ENCODE measurements at regions not wholly inside any gene's neighbourhood (a gene's known extent, or its start where the extent isn't known, plus 50 kb on each side); places are given as distances from the start of the nearest gene placed in this dataset.

DNA sequence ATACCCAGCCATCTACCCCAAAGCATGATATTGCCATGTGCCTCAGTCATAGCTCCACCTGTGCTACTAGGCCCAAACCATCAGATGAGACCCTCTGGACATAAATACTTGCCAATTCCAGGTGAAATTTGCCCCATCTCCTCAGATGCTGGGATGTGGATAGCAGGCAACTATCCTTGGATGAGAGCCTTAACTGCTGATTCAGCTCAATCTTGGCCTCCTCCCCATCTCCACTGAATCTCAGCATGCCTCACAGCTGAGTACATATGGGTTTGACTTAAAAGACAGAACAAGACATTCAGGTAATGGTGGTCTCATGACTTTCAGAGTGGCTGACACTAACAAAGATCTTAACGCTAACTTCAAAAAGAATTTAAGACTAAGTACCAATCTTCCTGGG lies 50.8 kb upstream of the KLHL13 start:
- no peak for DNase-seq
- WGBS, 2 donors, result 92 to 100% methylated on average over 1 of the region's 1 CpG
- H3K27me3 ChIP-seq, result no peaks in the 10 kb centered on the region

DNA sequence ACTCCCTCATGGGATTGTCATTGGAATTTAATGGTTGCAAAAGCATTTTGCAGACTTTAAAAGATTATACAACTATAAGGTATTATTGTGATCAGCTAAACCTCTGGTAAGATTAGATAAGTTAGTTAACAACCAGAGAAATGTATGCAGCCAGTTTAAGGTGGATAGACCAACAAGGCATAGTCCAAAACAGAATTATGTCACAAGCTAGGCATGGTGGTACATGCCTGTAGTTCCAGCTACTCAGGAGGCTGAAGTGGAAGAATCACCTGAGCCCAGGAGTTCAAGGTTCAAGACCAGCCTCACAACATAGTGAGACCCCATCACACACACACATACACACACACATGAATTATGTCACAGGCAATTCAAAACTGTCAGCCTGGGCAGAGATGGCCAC lies 54.7 kb upstream of the KLHL13 start:
- no peak overlapping the region for H3K4me3 ChIP-seq
- no peak for DNase-seq
- intact Hi-C loops (cut with DNase I), result no loop called here
- H3K9me3 ChIP-seq, result no peaks in the 10 kb centered on the region
- TF ChIP-seq, protein P1, sequence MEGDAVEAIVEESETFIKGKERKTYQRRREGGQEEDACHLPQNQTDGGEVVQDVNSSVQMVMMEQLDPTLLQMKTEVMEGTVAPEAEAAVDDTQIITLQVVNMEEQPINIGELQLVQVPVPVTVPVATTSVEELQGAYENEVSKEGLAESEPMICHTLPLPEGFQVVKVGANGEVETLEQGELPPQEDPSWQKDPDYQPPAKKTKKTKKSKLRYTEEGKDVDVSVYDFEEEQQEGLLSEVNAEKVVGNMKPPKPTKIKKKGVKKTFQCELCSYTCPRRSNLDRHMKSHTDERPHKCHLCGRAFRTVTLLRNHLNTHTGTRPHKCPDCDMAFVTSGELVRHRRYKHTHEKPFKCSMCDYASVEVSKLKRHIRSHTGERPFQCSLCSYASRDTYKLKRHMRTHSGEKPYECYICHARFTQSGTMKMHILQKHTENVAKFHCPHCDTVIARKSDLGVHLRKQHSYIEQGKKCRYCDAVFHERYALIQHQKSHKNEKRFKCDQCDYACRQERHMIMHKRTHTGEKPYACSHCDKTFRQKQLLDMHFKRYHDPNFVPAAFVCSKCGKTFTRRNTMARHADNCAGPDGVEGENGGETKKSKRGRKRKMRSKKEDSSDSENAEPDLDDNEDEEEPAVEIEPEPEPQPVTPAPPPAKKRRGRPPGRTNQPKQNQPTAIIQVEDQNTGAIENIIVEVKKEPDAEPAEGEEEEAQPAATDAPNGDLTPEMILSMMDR (IDR thresholded peaks at IDR 0.05), result no peak
- no peak for TF ChIP-seq POLR2A (IDR thresholded peaks at IDR 0.05)
- H3K4me1 ChIP-seq, result no peaks in the 10 kb centered on the region
- H3K36me3 ChIP-seq, result no peaks in the 10 kb centered on the region
- no peak overlapping the region for H3K27ac ChIP-seq
- no peaks in the 10 kb centered on the region for H3K27me3 ChIP-seq

More for the DNA sequence above, 50.8 kb upstream of the KLHL13 start:
- Histone ChIP-seq H3K27ac (no peak overlapping the region), H3K36me3 (no peaks in the 10 kb centered on the region), H3K4me3 (no peak overlapping the region), H3K4me1 (no peaks in the 10 kb centered on the region), H3K9me3 (no peaks in the 10 kb centered on the region)
- TF ChIP-seq, protein P1 (IDR thresholded peaks at IDR 0.05), result no peak
- no peak for TF ChIP-seq POLR2A (IDR thresholded peaks at IDR 0.05)
- intact Hi-C loops (cut with DNase I), result no loop called here

DNA sequence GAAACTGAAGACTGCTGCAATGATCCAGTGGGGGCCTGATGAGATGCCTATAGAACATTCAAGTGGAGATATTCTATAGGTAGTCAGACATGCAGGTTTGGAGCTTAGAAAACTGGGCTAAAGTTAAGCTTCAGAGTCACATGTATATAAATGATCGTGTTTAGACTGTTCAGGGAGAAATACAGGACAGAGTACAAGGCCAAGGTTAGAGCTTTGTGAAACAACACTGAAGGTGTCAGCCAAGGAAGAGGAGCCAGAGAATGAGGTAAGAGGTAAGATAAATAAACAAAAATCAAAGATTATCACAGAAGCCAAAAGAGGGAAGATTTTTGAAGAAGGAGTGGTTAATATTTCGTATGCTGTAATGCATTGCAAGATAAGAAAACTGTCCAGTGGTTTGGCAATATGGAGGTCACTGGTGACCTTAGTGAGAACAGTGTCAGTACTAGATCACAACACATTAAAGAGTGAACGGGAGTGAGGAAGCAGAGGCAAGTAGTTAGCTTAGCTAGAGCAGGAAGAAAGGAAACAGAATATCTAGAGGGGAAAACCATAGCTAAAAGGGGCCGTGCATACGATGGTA lies 58.0 kb upstream of the KLHL13 start:
- WGBS, 2 donors, result 65 to 70% methylated on average over 5 of the region's 5 CpGs
- Histone ChIP-seq H3K4me3 (no peak overlapping the region), H3K9me3 (no peaks in the 10 kb centered on the region), H3K36me3 (no peaks in the 10 kb centered on the region), H3K27ac (no peak overlapping the region), H3K27me3 (no peaks in the 10 kb centered on the region), H3K4me1 (no peaks in the 10 kb centered on the region)
- intact Hi-C loops (cut with DNase I), result no loop called here
- DNase-seq, result no peak
- TF ChIP-seq, protein P1 (IDR thresholded peaks at IDR 0.05), result no peak
- TF ChIP-seq POLR2A (IDR thresholded peaks at IDR 0.05), result no peak

DNA sequence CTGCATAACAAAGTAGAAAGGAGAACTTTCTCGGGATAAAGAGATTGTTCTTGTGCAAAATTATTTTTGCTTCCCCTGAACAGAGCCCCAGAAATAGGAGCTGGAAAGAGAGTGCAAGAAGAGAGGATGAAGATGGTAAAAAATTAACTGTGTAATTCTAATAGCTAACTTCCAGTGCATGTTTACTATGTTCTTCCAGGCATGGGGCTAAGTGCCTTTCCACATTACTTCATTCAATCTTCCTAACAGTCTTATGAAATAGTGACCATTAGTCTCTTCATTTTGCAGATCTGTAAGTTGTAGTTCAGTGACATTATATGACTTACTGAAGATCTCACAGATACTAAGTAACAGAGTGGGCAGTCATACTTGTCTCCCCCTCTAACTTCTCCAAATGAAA lies 61.1 kb upstream of the KLHL13 start:
- Histone ChIP-seq H3K27me3 (no peaks in the 10 kb centered on the region), H3K27ac (no peak overlapping the region), H3K4me1 (peaks cover 0 to 7% (median 0%) of the 10 kb centered on the region in 3 donors), H3K4me3 (no peak overlapping the region), H3K36me3 (no peaks in the 10 kb centered on the region), H3K9me3 (no peaks in the 10 kb centered on the region)
- intact Hi-C loops (cut with DNase I), result no loop called here
- DNase-seq, result no peak
- WGBS, 2 donors, result 79 to 94% methylated on average over 1 of the region's 1 CpG
- no peak for TF ChIP-seq POLR2A (IDR thresholded peaks at IDR 0.05)
- TF ChIP-seq, protein P1 (IDR thresholded peaks at IDR 0.05), result no peak

DNA sequence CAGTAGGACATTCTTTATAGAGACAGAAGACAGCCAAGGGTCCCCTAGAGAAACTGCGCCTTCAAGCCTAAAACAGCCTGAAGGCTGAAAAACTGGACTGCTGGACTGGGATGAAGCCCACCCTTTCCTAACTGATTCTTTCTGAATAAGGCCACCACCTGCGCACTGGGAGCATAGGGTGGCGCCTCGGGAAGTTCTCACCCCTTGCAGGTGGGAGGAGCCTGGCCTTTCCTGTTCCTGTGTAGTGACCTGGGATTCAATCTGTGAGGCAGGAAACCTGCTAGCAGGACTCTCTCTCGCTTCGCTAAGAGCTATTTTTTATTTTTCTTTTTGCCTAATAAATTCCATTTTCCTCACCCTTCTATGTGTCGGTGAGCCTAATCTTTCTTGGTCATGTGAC lies 61.8 kb upstream of the KLHL13 start:
- 89 to 91% methylated on average over 6 of the region's 7 CpGs for WGBS, 2 donors
- no peaks in the 10 kb centered on the region for H3K27me3 ChIP-seq

More for the DNA sequence above, 61.8 kb upstream of the KLHL13 start:
- intact Hi-C loops (cut with DNase I), result no loop called here
- Histone ChIP-seq H3K36me3 (no peaks in the 10 kb centered on the region), H3K4me1 (peaks cover 0 to 7% (median 0%) of the 10 kb centered on the region in 3 donors), H3K4me3 (no peak overlapping the region), H3K27ac (no peak overlapping the region), H3K9me3 (no peaks in the 10 kb centered on the region)
- TF ChIP-seq, protein P1 (IDR thresholded peaks at IDR 0.05), result no peak
- TF ChIP-seq POLR2A (IDR thresholded peaks at IDR 0.05), result no peak
- no peak for DNase-seq
